GM18505 (cell line): ENCODE measurements at regions not wholly inside any gene's neighbourhood (a gene's known extent, or its start where the extent isn't known, plus 50 kb on each side); places are given as distances from the start of the nearest gene placed in this dataset.

ENCODE experiments used
- ATAC-seq: cut with Tn5 transposase; IDR thresholded peaks from one replicate; pipeline ENCODE4 v1.9.1; 2021; ENCODE audit not compliant: unreplicated experiment
- POLR2A ChIP-seq: IDR thresholded peaks from 4 replicates; pipeline ENCODE4 v1.6.1; 2011; ENCODE audit warnings: borderline replicate concordance; ENCODE audit not compliant: insufficient read depth, insufficient read length; ENCODE audit errors: extremely low read depth

DNA sequence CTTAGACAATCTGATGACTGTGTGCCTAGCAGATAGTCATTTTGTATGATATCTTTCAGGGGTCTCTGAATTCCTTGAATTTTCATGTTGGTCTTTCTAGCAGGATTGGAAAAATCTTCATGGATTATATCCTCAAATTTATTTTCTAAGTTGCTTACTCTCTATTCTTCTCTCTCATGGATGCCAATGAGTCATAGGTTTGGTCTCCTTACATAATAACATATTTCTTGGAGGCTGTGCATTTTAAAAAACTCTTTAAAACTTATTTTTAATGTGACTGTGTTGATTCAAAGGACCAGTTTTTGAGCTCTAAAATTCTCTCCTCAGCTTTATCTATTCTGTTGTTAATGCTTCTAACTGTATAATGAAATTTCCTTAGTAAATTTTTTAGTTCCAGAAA, 198.7 kb downstream of the AASDHPPT start:
- no peak for TF ChIP-seq POLR2A

GRCh38 chr11:106276859-106277436, 199.5 kb downstream of the AASDHPPT start:
- ATAC-seq = no peak
- no peak for TF ChIP-seq POLR2A

More for the DNA sequence above, 198.7 kb downstream of the AASDHPPT start:
- ATAC-seq = no peak

GRCh38 chr11:106277484-106277883, 200.0 kb downstream of the AASDHPPT start:
- no peak for ATAC-seq

DNA sequence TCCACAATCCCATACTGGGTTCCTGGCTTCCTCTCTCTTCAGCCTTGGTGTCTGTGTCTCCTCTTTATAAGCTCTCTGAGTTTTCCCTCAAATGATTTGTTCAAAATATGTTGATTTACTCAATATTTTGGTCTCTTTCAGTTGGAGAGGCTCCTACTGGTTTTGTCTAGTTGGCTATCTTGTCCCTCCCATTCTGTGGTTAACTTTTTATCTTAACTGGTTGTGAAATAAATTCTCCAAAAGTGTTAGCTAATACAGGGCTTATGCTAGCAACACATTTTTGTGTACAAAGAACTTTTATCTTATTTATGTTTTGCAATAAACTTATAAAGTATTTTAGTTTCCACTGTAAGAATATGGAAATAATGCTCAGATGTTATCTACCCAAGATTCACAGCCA, 200.9 kb downstream of the AASDHPPT start:
- no peak for ATAC-seq
- no peak for TF ChIP-seq POLR2A

More at GRCh38 chr11:106277484-106277883, 200.0 kb downstream of the AASDHPPT start:
- no peak for TF ChIP-seq POLR2A

DNA sequence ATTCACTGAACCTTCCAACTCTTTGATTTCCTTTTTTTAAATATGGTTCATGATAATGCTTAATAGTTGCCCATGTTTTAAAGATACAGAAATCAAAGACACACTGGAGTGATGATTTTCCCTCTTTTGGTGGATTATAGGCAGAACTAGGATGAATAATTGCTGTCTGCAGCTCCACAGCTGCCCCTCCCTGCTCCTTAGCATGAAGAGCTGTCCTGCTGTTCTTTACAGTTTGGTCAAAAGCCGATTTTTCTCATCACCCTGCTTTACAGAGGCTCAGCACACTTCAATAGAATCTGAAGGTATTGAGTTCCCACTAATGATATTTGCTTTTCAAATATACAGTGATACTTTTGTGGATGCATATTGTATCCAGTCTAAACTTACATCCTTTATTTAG, 202.6 kb downstream of the AASDHPPT start:
- no peak for TF ChIP-seq POLR2A
- ATAC-seq = no peak

- ATAC-seq = no peak
These were observed 204.2 kb downstream of the AASDHPPT start for GRCh38 chr11:106281455-106282173.

GRCh38 chr11:106286881-106287504, 209.5 kb downstream of the AASDHPPT start:
- TF ChIP-seq POLR2A = no peak
- no peak for ATAC-seq

More at GRCh38 chr11:106281455-106282173, 204.2 kb downstream of the AASDHPPT start:
- TF ChIP-seq POLR2A = no peak

DNA sequence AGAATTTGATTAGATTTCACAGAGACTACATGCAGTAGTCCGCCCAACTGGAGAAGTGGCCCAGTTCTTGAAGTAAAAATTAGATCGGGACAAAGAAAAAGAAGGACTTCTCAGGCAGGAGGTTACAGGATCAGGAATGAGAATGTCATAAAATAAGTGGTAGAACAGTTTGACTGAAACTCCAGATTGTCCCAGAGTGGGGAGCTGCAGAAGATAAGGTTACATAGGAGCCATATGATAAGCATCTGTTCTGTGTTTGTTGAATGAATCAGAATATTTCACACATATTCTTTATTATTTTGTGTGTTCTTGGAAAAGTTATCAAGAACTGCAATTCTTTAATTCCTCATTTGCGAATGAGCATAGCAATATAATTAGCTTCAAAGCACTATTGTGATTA, 210.6 kb downstream of the AASDHPPT start:
- no peak for ATAC-seq
- TF ChIP-seq POLR2A = no peak

DNA sequence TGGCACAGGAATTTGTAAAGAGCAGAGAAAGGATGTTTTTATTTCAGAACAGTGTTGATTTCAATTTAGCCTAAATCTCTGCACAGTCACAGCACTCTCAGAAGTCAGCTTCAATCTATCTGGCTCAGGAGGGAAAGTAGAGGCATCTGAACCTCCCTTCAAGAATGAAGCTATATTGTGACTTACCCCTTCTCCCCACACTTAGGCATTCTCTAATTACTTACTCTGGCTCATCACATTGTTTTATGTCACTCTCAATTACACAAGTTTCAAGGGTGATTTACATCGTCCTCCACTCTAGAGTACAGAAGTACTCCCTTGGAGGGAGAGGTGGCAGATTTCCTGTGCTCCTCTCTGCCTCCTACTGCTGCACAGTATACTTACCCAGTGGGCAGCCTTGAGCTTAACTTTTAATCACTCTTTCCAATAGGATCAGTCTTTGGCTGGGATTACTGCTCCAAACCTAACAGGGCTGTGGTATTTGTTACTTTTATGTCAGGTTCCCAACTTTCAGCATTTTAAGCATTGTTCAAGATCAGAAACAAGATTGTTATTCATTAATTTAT, 211.4 kb downstream of the AASDHPPT start:
- TF ChIP-seq POLR2A = no peak
- no peak for ATAC-seq

- ATAC-seq = no peak
- no peak for TF ChIP-seq POLR2A
These were observed 215.1 kb downstream of the AASDHPPT start for GRCh38 chr11:106292526-106292925.

- ATAC-seq = no peak
- no peak for TF ChIP-seq POLR2A
These were observed 218.5 kb downstream of the AASDHPPT start for GRCh38 chr11:106295974-106296373.

DNA sequence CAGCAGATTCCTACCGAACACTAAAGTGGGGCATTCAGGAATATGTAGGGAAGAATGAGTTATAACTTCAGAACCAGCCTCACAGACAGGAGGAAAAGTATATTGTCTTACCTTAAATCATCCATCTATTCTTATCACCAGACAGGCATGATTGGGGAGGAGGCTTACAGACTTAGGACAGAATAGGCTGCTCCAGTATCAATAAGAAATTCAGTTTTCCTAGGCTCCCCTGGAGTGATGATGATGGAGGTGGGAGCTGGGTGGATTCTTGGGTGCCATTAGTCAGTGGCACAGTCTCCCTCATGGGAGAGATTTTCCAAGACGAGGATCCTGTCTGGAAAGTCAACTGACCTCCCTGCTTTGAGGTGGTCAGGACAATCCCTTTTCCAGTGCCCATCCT, 225.0 kb downstream of the AASDHPPT start:
- no peak for TF ChIP-seq POLR2A
- no peak for ATAC-seq

DNA sequence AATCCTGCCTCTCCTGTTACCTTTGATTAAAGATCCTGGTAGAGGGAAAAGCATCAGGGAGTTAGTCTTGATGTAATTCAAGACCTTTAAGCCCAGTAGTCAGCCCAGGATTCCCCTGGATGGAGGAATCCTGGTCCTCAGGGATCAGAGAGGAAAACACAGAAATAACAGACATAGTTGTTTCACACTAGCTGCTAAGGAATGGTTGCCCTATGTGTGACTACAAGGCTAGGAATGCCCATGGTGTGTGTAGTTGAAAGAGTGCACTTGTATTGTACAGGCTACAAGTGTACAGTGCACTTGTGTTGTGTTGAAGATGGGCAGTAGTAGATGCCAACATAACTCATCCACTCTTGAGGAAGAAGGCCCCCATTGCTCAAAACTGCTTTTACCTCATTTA, 226.8 kb downstream of the AASDHPPT start:
- no peak for TF ChIP-seq POLR2A
- no peak for ATAC-seq
